ENCODE measurements at regions not wholly inside any gene's neighbourhood (a gene's known extent, or its start where the extent isn't known, plus 50 kb on each side); places are given as distances from the start of the nearest gene placed in this dataset.

DNA sequence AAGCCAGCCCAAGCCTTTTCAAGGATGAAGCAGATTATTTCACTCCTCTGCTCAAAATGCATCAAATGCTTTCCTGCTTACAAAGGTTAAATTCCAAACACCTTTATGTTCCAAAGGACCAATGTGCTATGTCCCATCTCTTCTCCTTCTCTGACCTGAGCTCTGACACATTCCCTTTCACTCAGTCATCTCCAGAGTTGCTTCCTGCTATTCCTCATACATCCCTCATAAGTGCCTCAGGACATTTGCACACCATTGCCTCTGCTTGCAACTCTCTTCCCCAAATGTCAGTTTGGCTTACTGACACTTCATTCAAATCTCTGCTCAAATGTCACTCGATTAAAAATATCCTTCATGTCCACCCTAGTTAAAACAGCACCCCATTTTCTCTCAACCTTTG lies 53.3 kb upstream of the BMAL1 start:
- TF ChIP-seq, protein P1, sequence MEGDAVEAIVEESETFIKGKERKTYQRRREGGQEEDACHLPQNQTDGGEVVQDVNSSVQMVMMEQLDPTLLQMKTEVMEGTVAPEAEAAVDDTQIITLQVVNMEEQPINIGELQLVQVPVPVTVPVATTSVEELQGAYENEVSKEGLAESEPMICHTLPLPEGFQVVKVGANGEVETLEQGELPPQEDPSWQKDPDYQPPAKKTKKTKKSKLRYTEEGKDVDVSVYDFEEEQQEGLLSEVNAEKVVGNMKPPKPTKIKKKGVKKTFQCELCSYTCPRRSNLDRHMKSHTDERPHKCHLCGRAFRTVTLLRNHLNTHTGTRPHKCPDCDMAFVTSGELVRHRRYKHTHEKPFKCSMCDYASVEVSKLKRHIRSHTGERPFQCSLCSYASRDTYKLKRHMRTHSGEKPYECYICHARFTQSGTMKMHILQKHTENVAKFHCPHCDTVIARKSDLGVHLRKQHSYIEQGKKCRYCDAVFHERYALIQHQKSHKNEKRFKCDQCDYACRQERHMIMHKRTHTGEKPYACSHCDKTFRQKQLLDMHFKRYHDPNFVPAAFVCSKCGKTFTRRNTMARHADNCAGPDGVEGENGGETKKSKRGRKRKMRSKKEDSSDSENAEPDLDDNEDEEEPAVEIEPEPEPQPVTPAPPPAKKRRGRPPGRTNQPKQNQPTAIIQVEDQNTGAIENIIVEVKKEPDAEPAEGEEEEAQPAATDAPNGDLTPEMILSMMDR (IDR thresholded peaks at IDR 0.05; ENCODE audit: control extremely low read depth in 1 of 3, insufficient read depth in 1 of 3, low read depth in 1 of 3, low read length in 3 of 3), result no peak
- no peak for TF ChIP-seq EGR1 (IDR thresholded peaks at IDR 0.05; ENCODE audit: borderline replicate concordance, low read depth, low read length)
- TF ChIP-seq ATF3 (IDR thresholded peaks at IDR 0.05; ENCODE audit: insufficient read depth, low read depth, low read length), result no peak
- no peak for TF ChIP-seq SIRT6 (IDR thresholded peaks at IDR 0.05; ENCODE audit: low read length)
- no peak for TF ChIP-seq POLR2A (IDR thresholded peaks at IDR 0.05; ENCODE audit: control extremely low read depth in 1 of 2, low read depth in 2 of 2, low read length in 2 of 2)
- no peak for TF ChIP-seq HDAC6 (IDR thresholded peaks at IDR 0.05; ENCODE audit: low read depth, low read length)
- TF ChIP-seq EP300 (IDR thresholded peaks at IDR 0.05; ENCODE audit: borderline replicate concordance in 1 of 2, low read depth in 2 of 2, low read length in 2 of 2), result no peak
- no peak for TF ChIP-seq EZH2 (IDR thresholded peaks at IDR 0.05; ENCODE audit: low read depth, low read length, severe bottlenecking)
- no peak for TF ChIP-seq POLR2AphosphoS5 (IDR thresholded peaks at IDR 0.05; ENCODE audit: low read depth, low read length)
- no peak for TF ChIP-seq BRCA1 (IDR thresholded peaks at IDR 0.05; ENCODE audit: low read depth, low read length)
- no peak for TF ChIP-seq RNF2 (IDR thresholded peaks at IDR 0.05; ENCODE audit: borderline replicate concordance, low read depth, low read length, missing control alignments, poor library complexity, severe bottlenecking)
